ENCODE measurements at regions not wholly inside any gene's neighbourhood (a gene's known extent, or its start where the extent isn't known, plus 50 kb on each side); places are given as distances from the start of the nearest gene placed in this dataset.

DNA sequence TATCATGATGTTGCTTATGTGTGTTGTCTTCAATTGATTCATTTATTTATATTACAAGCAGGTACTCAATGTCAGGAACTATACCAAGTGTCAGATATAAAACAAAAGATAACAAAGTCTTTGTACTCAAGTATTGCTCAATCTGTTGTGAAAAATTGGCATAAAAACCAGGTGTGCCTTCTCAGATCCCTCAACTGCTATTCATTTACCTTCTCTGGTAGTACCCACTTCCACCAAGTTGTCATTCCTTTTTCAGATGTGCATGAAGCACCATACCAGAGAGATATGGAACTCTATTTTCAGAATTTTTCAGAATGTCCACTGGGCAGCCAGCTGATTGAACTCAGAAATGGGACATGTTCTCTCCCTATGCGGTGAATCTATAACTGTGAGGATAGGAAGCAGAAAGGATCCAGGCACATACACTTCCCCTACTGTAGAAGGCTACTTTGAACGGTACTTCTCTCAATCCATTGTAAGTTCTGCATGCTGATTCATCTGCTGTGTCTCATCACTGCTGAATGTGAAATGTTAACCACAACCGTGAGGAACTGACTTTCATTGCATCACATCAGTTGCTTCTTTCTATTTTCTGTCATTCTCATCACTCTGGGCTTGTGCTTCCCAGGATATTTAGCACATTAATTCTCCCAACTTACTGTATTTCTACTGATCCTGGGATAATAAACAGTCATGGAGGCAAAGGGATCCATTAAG, 1621.3 kb downstream of the SUCLG1 start:
- DNase-seq: no peak

DNA sequence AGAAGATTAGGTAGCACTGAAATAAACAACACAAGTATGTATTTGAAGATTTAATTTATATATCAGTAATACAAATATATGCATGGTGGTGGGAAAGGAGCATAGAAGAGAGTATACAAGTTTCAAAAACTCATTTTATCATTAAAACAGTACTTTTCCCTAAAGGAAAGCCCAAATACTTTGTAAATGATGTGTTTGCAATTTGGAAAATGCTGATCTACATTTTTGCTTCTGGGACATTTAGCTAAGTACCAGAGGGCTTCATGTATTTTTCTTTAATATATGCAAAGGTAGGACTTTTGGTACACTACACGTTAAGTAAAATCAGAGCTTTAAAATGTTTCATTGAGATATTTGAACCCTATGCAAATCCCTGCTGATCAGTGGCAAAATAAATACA, 1624.2 kb downstream of the SUCLG1 start:
- no peak for DNase-seq

DNA sequence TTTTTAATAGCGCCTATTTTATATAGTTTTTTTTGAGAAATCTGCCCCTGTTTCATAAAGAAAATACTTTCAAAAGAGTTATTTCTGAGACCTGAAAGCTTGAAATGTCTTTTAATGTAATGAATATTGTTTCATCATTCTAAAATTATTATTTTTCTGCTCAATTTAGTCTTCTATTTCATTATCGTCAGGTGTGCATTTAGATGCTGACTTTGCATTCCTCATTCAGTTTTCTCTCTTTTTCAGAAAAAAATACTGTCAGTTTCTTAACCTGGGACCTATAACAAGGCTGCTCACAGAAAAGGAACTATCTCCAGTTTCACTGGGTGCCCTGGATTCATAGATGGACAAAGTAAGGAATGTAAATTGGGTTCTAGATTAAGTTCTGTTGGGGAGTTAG, 1631.7 kb downstream of the SUCLG1 start:
- no peak for DNase-seq

DNA sequence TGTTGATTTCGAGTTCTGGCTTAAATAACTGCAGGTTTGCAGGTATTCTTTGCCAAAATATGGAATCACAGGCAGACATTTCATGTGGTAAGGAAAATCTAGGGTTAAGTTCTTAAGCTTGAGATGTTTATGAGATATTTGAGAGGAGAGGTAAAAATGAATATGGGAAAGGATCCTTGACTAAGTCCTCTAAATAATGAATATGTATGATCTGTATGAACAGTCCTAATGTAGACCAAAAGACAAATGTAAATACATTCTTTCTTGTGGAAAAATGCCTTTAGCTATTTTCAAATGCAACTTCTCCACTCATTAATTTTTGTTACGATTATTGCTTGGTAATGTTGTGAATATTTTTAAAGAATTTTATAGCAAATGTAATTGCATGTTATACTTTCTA, 1632.6 kb downstream of the SUCLG1 start:
- DNase-seq: no peak

DNA sequence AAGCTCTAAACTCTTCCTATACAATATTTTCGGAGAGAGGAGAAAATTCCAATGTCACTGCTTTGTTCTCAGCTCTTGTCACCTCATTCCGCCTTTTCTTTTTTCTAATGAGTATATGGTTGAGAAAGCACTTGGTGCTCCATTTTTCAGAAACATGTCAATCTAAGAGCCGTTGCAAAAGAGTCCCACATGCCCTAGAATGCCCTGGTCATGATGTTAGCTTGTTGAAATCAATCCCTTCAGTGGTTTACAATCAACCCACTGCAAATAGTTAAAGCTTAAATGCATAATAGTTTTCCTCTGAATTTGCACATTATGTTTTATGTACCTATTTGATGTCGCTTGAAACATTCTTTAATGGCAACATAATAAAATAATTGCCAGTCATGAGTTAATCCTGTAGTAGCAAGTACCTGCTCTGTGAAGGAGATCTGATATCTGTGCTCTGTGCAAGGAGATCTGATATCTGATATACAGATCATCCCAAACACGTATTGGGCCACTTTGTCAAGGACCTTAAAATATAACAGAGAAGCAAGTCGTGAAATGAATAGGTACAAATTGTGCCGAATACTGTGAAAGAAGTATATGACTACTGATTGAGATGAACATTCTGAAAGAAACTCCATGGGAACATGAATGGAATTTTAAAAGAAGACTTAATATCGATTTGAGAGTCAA, 1633.5 kb downstream of the SUCLG1 start:
- no peak for DNase-seq

DNA sequence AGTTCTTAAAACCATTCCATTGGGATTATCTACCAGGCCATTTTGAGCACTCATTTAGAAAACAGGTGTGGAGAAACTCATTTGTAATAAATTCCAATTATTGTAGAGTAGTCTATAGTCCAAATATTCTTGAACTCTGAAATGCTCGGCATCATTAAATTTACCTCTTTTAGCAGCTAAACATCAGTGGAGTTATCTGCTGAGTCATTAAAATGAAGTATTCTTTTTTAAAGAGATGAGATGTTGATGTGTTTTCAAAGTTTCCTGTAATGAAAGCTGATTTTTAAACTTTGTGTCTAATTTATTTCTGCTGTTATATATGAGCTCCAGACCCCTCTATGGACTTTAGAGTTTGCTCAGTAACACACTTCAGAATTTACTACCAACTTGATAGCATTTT, 1635.2 kb downstream of the SUCLG1 start:
- DNase-seq: no peak

DNA sequence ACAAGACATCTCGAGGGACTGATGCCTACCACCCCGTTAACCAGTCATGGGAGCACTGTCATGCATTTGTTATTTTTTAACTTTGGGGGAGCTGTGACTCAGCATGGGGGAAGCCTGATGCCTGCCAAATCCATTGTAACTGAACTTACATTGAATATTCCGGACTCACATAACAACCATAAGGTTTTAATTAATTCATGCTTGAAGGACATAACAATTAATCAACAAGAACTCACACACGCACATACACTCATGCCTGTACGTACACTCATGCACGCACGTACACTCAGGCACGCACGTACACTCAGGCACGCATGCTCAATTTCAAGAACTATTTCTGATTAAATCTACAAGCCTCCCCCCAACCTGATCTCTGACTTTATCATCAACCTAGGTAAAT, 1639.1 kb downstream of the SUCLG1 start:
- no peak for DNase-seq

DNA sequence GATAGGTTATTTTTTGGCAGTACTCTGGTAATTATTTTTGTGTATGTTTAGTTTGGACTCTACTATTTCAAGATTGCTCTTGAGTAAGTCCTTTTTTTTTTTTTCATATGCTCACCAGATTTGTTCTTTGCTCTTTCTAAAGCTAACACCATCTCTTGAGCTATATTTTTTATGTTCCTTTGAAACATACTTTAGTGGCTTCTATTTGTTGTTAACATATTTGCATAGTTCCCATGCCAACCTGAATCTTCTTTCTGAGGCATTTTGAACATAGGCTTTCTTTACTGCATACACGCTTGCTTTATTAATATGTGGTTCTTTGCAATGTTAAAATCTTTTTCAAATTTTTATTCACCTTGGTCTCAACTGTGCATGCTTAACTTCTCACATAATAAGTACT, 1644.9 kb downstream of the SUCLG1 start:
- DNase-seq: no peak

DNA sequence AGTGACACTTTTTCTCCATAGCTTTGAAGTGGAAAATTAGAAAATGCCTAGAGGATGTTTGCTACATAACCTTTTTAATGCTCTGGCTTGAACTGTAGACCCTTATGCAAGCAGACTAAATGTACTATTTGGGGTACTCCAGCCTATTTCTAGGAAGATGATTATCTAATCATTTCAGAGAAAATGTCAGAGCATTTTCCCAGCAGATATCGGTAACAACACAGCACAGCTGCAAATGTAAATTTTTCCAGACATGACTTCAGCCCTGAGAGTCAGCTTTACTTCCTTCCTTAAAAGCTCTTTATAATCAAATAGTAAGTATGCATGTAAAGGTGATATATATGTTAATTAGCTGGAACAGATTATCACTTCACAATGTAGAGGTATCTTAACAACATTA, 1647.1 kb downstream of the SUCLG1 start:
- no peak for DNase-seq

DNA sequence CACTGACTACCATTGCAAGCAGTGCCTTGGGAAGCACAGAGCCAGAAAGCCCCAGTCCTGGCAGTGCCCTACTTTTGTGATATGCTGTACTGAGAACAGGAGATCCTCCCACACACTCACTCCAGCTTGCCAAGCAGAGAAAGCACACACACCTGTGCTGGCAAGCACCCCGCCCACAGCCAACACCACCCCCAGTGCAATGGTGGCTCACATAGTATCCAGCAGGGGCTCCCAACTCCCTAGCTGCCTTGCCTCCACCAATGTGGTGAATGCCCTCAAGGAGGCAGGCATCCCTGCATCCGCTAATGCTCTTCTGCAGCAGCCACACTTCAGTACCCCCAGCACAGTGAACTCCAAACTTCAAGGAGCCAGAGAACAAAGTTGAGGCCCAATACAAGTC, 1655.8 kb downstream of the SUCLG1 start:
- DNase-seq: no peak

DNA sequence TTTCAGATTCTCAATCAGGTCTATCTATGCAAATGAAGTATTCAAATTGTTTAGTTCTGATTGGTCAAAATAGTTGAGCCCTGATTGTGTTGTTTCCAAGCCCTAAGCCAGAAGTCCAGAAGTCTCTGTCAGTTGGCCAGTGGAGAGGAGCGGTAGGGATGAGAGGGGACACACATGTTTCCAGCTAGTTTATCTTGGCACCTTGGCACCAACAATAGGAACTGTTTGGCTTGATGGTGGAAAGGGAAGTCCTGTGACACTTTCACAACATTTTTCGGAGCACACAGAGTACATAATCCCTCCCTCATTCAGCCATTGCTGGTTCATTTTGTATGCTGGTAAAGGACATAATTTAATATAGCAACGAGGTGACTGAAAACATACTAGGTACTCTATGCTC, 1661.6 kb downstream of the SUCLG1 start:
- DNase-seq: no peak

DNA sequence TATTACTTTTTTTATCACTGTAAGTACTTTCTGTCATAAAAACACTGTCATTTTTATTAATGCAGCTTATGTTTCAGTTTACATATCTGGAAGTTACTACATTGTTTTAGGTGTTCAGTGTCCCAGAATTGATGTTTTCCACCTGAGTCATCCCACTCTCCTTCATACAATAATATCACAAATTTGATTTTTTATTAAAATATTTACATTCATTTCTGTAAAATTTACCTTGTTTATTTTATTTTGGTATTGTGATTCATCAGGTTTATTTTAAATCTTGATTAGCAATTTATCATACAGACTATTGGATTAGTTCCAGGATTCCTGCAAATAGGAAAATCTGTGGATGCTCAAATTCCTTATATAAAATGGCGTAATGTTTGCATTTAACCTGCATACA, 1662.9 kb downstream of the SUCLG1 start:
- no peak for DNase-seq

DNA sequence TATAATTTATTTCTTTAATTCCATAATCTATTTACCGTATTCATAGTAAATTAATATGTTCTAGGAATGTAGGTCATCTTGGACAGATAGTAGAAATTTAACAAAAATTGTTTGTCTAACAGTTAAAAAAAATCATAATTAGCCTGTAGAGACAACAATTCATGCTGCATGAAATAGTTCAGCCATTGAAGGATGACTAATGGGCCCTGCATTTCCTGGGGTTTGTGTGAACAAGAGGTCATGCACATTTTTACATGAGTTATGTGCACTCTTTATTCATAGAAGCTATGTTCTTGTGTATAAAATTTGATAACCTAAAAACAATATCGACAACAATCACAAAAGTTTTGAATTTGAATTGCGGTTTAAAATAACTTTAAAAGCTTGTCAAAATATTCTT, 1663.6 kb downstream of the SUCLG1 start:
- DNase-seq: no peak

DNA sequence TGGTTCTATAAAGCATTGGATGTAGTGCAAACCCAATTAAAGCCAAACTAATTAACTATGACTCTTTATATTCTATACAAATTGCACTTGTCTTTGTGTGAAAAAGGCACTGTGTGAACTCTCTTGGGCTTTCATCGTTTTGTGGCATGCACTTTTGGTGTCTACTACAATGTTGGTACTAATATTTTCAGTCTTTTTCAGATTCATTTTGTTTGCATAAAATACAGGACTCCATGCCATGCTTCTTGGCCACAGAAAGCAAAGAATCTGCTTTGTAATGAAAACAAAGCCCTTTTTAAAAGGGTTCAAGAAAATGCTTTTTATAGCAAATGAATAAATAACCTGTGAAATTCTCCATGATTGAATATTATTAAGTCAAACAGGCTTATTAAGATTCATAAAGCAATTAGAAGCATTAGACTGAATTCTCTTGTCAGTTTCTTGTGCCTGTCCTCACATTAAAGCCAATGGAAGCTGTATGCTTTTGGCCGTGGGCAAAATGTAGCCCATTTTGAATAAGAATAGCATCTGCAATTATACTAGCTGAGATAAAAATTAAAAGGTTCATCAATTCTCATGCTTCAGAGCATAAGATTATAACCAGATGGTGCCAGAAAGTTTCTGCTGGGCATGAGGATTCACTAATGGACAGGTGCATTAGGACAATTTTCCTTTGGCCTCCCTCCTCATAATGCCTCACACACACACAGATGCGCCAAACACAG, 1665.2 kb downstream of the SUCLG1 start:
- DNase-seq: no peak

DNA sequence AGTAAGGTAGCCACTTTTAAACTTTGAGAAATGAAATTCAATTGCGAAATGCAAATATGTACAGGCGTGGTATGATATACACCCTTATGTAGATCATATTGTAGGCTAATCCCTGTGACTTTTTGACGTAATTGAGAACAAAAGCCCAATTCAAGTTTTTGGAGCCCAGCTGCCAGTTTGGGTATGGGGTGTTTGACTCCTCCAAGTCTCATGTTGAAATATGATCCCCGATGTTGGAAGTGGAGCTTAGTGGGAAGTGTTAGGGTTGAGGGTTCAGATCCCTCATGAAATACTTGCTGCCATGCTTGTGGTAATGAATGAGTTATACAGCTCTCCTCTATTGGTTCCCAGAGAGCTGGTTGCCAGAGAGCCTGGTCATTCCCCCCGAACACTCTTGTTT, 1666.8 kb downstream of the SUCLG1 start:
- DNase-seq: no peak

DNA sequence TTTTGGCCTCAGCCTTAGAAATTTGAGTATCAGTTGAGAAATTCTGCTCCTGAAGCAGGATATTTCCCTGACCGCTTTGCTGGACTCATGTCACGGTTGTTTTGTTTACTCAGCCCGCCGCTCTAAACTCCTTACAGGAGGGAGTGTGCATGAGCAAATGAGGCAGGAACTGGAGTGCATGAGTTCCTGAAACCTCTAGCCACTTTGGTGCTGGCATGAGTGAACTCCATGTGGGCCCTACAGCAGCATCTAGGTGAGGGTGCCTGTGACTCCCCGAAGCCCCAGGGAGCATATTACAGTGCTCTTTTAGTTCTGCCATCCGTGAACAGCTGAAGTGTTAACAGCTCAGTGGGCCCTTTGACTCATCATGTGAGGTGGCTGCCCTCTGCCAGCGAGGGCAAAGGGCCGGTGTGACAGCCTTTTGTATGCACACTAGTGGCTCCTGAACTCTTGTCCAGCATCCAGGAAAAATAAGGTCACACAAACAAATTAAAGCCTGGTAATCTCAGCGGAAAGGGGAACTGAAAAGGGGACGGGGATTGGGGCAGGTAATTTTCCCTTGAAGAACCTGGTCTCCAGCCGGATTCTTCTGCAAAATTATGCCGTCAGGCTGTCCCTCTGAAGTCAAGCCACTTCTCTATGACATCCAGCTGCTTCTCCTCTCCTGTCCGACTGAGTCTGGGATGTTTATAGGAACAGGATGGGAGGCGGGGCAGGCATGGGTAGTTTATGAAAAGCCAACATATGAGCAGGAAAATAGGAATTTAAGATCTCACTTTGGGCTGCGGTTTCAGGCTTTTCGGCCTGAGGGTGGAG, 1668.7 kb downstream of the SUCLG1 start:
- no peak for DNase-seq

DNA sequence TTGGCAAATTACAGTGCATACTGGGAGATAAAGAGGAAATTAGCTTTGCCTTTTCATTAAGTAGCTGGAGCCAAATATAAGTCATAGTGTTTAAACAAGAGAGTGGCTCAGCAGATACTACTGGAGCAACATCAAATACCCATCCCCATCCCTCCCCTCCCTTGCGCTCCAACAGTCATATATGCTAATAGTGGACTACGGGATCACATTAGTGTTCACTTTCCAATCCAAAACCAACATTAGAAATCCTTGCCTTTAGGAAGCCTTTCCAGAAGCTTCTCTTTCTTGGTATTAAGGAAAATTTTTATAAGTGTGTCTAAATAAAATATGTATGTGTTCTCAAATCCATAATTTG, 1669.3 kb downstream of the SUCLG1 start:
- no peak for DNase-seq

DNA sequence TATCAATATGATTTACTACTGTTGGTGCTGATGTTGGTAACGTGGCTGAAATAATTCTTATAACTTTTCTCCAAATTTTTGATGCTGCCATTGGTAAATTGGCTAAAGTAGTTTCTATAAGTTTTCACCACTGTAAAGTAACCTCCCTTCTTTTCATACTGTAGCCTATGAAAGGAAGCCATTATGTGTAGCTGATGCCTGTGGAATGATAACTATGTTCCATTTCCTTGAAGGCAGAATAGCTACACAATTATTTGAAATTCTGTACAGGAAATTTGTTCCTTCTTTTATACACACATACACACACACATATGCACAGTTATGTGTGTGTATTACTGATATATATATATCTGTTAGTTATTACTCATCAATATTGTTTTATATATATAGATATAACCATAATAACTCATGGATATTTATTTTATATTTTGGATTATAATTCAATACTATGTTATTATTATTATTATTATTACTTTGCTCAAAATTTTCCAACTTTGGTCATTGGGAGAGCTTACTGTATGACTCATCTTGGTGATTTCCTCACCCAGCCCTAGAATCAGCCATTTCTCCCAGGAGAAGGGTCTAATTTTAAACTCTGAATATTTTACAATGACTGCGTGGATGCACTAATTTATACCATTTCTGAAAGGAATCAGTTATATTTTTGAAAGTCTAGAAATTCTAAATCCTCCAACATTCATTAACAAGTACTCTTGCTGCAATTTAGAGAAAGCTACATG, 1677.7 kb downstream of the SUCLG1 start:
- DNase-seq: no peak

DNA sequence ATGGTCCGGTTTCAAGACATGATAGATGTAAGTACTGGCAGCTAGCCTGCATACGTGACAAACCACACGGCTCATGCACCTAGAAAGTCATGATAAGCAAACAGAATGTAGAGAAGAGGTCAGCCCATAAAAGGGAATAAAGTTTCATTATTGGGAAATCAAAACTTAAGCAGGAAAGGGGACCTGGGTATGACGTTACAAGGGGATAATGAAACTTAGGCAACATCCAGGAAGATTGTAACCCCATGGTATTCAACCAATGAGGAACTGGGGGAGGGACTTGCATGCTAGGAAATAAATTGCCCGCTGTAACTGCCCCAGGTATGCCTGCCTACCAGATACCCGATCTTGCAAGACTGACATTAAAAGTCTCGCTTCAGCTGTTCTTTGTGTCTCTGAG, 1679.0 kb downstream of the SUCLG1 start:
- no peak for DNase-seq

DNA sequence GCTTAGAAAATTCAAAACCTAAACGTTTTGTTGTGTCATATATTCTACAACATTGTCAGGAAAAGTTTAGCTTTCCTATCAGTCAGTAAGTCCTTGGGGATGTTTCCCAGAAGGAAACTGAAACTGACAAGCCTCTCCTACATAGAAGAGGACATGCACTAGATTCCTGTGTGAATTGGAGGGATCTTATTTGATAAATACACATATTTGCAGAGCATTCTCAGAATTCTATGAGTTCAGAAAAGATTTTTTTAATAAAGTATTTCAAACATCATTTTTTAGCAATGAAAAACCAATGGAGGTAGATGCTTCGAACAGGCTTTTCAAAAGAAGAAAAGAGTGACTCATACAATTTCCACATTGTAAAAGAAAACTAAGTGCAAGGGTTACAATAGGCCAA, 1706.7 kb downstream of the SUCLG1 start:
- no peak for DNase-seq

DNA sequence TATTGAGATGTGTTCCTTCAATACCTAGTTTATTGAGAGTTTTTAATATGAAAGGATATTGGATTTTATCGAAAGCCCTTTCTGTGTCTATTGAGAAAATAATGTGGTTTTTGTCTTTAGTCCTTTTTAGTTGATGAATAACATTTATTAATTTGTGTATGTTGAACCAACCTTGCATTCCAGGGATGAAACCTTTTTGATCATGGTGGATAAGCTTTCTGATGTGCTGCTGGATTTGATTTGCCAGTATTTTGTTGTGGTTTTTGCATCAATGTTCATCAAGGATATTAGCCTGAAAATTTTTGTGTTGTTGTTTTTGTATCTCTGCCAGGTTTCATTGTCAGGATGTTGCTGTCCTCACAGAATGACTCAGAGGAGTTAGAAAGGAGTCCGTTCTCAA, 1710.4 kb downstream of the SUCLG1 start:
- no peak for DNase-seq

Measured in anterior cingulate cortex (tissue), 58 donors.